GM23338 (cell line): ENCODE measurements at regions not wholly inside any gene's neighbourhood (a gene's known extent, or its start where the extent isn't known, plus 50 kb on each side); places are given as distances from the start of the nearest gene placed in this dataset.

Experiments used
- ATAC-seq: fragments of 200-7000 bp; cut with Tn5 transposase; 3 replicates; pipeline ENCODE4 v1.9.1; 2020
- DNase-seq: peaks from one replicate; pipeline ENCODE4 v3.0.0-alpha.2; 2015; ENCODE audit warnings: low spot score
- H2AFZ ChIP-seq: fragments of 200-600 bp; sonication (generic); 2 replicates; pipeline ENCODE4 v1.8.0; 2016; ENCODE audit warnings: antibody characterized with exemption, mild to moderate bottlenecking, moderate library complexity
- H3F3A ChIP-seq: fragments of 200-600 bp; sonication (generic); replicated peaks from 2 replicates; pipeline ENCODE4 v1.8.0; 2017; ENCODE audit warnings: antibody characterized with exemption, mixed run types, low read depth
- H3K27ac ChIP-seq: fragments of 200-600 bp; sonication (generic); 2 replicates; pipeline ENCODE4 v1.6.1; 2016; ENCODE audit warnings: low read depth
- H3K27me3 ChIP-seq: fragments of 200-600 bp; sonication (generic); 2 replicates; pipeline ENCODE4 v1.8.0; 2016; ENCODE audit warnings: mild to moderate bottlenecking, mixed run types, moderate library complexity; ENCODE audit not compliant: insufficient read depth
- H3K36me3 ChIP-seq: fragments of 200-600 bp; sonication (generic); 2 replicates; pipeline ENCODE4 v1.8.0; 2016; ENCODE audit warnings: mild to moderate bottlenecking; ENCODE audit not compliant: insufficient read depth
- H3K4me1 ChIP-seq: fragments of 200-600 bp; sonication (generic); 2 replicates; pipeline ENCODE4 v1.8.0; 2016; ENCODE audit warnings: mild to moderate bottlenecking, moderate library complexity; ENCODE audit not compliant: insufficient read depth
- H3K4me2 ChIP-seq: fragments of 200-600 bp; sonication (generic); 2 replicates; pipeline ENCODE4 v1.7.1; 2017; ENCODE audit warnings: mixed run types
- H3K4me3 ChIP-seq: fragments of 200-600 bp; sonication (generic); 2 replicates; pipeline ENCODE4 v1.6.1; 2016; ENCODE audit warnings: mixed run types
- H3K79me2 ChIP-seq: fragments of 200-600 bp; sonication (generic); replicated peaks from 2 replicates; pipeline ENCODE4 v1.8.0; 2017; ENCODE audit warnings: mild to moderate bottlenecking; ENCODE audit not compliant: insufficient read depth
- H3K9me2 ChIP-seq: fragments of 200-600 bp; sonication (generic); 2 replicates; pipeline ENCODE4 v1.8.0; 2017; ENCODE audit not compliant: insufficient read depth
- H4K20me1 ChIP-seq: fragments of 200-600 bp; sonication (generic); replicated peaks from 2 replicates; pipeline ENCODE4 v1.8.0; 2017; ENCODE audit warnings: mild to moderate bottlenecking; ENCODE audit not compliant: insufficient read depth
- H3K27ac Mint-ChIP-seq: 2 replicates; pipeline ENCODE4 v1.8.0; 2020; ENCODE audit warnings: inconsistent platforms, mild to moderate bottlenecking, moderate library complexity, mixed read lengths
- H3K27me3 Mint-ChIP-seq: 3 replicates; pipeline ENCODE4 v1.8.0; 2022; ENCODE audit warnings: low read depth, mild to moderate bottlenecking, moderate library complexity, mixed read lengths, inconsistent platforms; ENCODE audit not compliant: insufficient read depth, poor library complexity
- H3K36me3 Mint-ChIP-seq: 3 replicates; pipeline ENCODE4 v1.8.0; 2021; ENCODE audit warnings: low read depth, mild to moderate bottlenecking, inconsistent platforms, moderate library complexity, mixed read lengths
- H3K4me1 Mint-ChIP-seq: 3 replicates; pipeline ENCODE4 v1.8.0; 2020; ENCODE audit warnings: mild to moderate bottlenecking, inconsistent platforms, mixed read lengths
- H3K4me3 Mint-ChIP-seq: 3 replicates; pipeline ENCODE4 v1.8.0; 2021; ENCODE audit warnings: moderate library complexity, mild to moderate bottlenecking, inconsistent platforms, mixed read lengths
- H3K9me3 Mint-ChIP-seq: 3 replicates; pipeline ENCODE4 v1.8.0; 2020; ENCODE audit warnings: moderate library complexity, mild to moderate bottlenecking, inconsistent platforms, mixed read lengths
- CREB1 ChIP-seq: fragments of 250-450 bp; sonication (Bioruptor Pico); IDR thresholded peaks from 2 replicates; pipeline ENCODE4 v1.5.0; 2020; ENCODE audit warnings: low read depth, mild to moderate bottlenecking, moderate library complexity
- CTCF ChIP-seq, 2 experiments: fragments of 200-600 bp in 1 of 2; sonication (generic) in 1 of 2; conservative IDR thresholded peaks; 2 replicates each; pipeline versions ENCODE4 v1.5.1 to v1.6.1; 2016 to 2017; ENCODE audit warnings: antibody characterized with exemption in 2 of 2, low read depth in 2 of 2, mild to moderate bottlenecking in 2 of 2, moderate library complexity in 1 of 2
- ETS1 ChIP-seq: IDR thresholded peaks from 2 replicates; pipeline ENCODE4 v1.6.1; 2016; ENCODE audit warnings: antibody characterized with exemption
- EZH2 ChIP-seq: fragments of 200-600 bp; sonication (generic); IDR thresholded peaks from one replicate; pipeline ENCODE4 v1.8.0; 2017; ENCODE audit warnings: antibody characterized with exemption, mild to moderate bottlenecking, low read depth; ENCODE audit not compliant: unreplicated experiment
- EZH2phosphoT487 ChIP-seq: fragments of 200-600 bp; sonication (generic); IDR thresholded peaks from one replicate; pipeline ENCODE4 v1.8.1; 2018; ENCODE audit warnings: antibody characterized with exemption; ENCODE audit not compliant: unreplicated experiment
- JUNB ChIP-seq: IDR thresholded peaks from one replicate; pipeline ENCODE4 v1.6.1; 2016; ENCODE audit warnings: antibody characterized with exemption; ENCODE audit not compliant: unreplicated experiment
- NANOG ChIP-seq: IDR thresholded peaks from 2 replicates; pipeline ENCODE4 v1.6.1; 2016; ENCODE audit warnings: antibody characterized with exemption, borderline replicate concordance
- STAT1 ChIP-seq: IDR thresholded peaks from one replicate; pipeline ENCODE4 v1.6.1; 2016; ENCODE audit warnings: antibody characterized with exemption; ENCODE audit not compliant: unreplicated experiment
- ZNF114 ChIP-seq: fragments of 250-450 bp; sonication (Bioruptor Pico); IDR thresholded peaks from 2 replicates; pipeline ENCODE4 v1.5.0; 2020; ENCODE audit warnings: mild to moderate bottlenecking, moderate library complexity
- ZNF331 ChIP-seq: fragments of 250-450 bp; sonication (Bioruptor Pico); IDR thresholded peaks from 2 replicates; pipeline ENCODE4 v1.5.0; 2020; ENCODE audit warnings: low read depth, mild to moderate bottlenecking, moderate library complexity
- TF ChIP-seq, protein P1 (sequence below): IDR thresholded peaks from one replicate; pipeline ENCODE4 v1.6.1; 2018; ENCODE audit warnings: antibody characterized with exemption; ENCODE audit not compliant: unreplicated experiment

- TF ChIP-seq, protein P1, sequence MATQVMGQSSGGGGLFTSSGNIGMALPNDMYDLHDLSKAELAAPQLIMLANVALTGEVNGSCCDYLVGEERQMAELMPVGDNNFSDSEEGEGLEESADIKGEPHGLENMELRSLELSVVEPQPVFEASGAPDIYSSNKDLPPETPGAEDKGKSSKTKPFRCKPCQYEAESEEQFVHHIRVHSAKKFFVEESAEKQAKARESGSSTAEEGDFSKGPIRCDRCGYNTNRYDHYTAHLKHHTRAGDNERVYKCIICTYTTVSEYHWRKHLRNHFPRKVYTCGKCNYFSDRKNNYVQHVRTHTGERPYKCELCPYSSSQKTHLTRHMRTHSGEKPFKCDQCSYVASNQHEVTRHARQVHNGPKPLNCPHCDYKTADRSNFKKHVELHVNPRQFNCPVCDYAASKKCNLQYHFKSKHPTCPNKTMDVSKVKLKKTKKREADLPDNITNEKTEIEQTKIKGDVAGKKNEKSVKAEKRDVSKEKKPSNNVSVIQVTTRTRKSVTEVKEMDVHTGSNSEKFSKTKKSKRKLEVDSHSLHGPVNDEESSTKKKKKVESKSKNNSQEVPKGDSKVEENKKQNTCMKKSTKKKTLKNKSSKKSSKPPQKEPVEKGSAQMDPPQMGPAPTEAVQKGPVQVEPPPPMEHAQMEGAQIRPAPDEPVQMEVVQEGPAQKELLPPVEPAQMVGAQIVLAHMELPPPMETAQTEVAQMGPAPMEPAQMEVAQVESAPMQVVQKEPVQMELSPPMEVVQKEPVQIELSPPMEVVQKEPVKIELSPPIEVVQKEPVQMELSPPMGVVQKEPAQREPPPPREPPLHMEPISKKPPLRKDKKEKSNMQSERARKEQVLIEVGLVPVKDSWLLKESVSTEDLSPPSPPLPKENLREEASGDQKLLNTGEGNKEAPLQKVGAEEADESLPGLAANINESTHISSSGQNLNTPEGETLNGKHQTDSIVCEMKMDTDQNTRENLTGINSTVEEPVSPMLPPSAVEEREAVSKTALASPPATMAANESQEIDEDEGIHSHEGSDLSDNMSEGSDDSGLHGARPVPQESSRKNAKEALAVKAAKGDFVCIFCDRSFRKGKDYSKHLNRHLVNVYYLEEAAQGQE: no peak
Observed at GRCh38 chr1:221520250-221520649, 221.6 kb downstream of the DUSP10 start (continued).

- DNase-seq: no peak
- no peaks in the 10 kb centered on the region for H3K79me2 ChIP-seq
- no peak overlapping the region for H3K4me3 ChIP-seq
- H3K36me3 ChIP-seq: no peaks in the 10 kb centered on the region
- ATAC-seq: no peak
- no peak overlapping the region for H3K4me2 ChIP-seq
- H3K9me2 ChIP-seq: peaks cover 10% of the 10 kb centered on the region
- H4K20me1 ChIP-seq: no peaks in the 10 kb centered on the region
- no peaks in the 10 kb centered on the region for H3K27me3 ChIP-seq
- H3K4me3 Mint-ChIP-seq: no peak overlapping the region
- no peak overlapping the region for H3K27ac Mint-ChIP-seq
- no peaks in the 10 kb centered on the region for H3K27me3 Mint-ChIP-seq
- H3K4me1 ChIP-seq: no peaks in the 10 kb centered on the region
- no peaks in the 10 kb centered on the region for H3K36me3 Mint-ChIP-seq
- H3K27ac ChIP-seq: no peak overlapping the region
- H3K4me1 Mint-ChIP-seq: no peaks in the 10 kb centered on the region
- H2AFZ ChIP-seq: no peak overlapping the region
- H3F3A ChIP-seq: no peaks in the 10 kb centered on the region
- no peaks in the 10 kb centered on the region for H3K9me3 Mint-ChIP-seq
- no peak for TF ChIP-seq EZH2phosphoT487
- no peak for TF ChIP-seq NANOG
- TF ChIP-seq CTCF (conservative IDR thresholded peaks at IDR 0.05; ENCODE audit: low read depth in 2 of 2): no peak
- TF ChIP-seq ZNF114: no peak
- no peak for TF ChIP-seq ZNF331
- TF ChIP-seq JUNB: no peak
- TF ChIP-seq EZH2: no peak
- TF ChIP-seq ETS1: no peak
- no peak for TF ChIP-seq STAT1
- no peak for TF ChIP-seq CREB1 (CRISPR knock-in tag)
- TF ChIP-seq, protein P1: no peak
Observed at GRCh38 chr1:221521686-221522085, 220.2 kb downstream of the DUSP10 start.
